Muscle layer of duodenum (tissue), 2 donors: ENCODE measurements at regions not wholly inside any gene's neighbourhood (a gene's known extent, or its start where the extent isn't known, plus 50 kb on each side); places are given as distances from the start of the nearest gene placed in this dataset.
"Not testable (repeated sequence)": the region's sequence is repeated elsewhere in the genome, so short reads cannot be mapped to it uniquely, and the experiment has no call there.

Experiments
- H3K27ac ChIP-seq: one replicate; pipeline ENCODE4 v1.7.0; 2013; ENCODE audit warnings: mild to moderate bottlenecking, low read length
- H3K27me3 ChIP-seq: one replicate; pipeline ENCODE4 v1.7.0; 2013; ENCODE audit warnings: low read depth, mild to moderate bottlenecking, control low read depth, low read length
- H3K36me3 ChIP-seq, 2 donors: one replicate each; pipeline ENCODE4 v1.7.0; 2013; ENCODE audit warnings: low read length in 2 of 2, control low read depth in 1 of 2, mild to moderate bottlenecking in 1 of 2; ENCODE audit not compliant: insufficient read depth in 2 of 2, control insufficient read depth in 1 of 2
- H3K4me1 ChIP-seq, 2 donors: one replicate each; pipeline ENCODE4 v1.7.0; 2013; ENCODE audit warnings: low read length in 2 of 2, mild to moderate bottlenecking in 2 of 2, control low read depth in 1 of 2, moderate library complexity in 1 of 2; ENCODE audit not compliant: insufficient read depth in 2 of 2, control insufficient read depth in 1 of 2
- H3K4me3 ChIP-seq, 2 donors: one replicate each; pipeline ENCODE4 v1.7.0; 2013; ENCODE audit warnings: low read length in 2 of 2, low read depth in 1 of 2, mild to moderate bottlenecking in 1 of 2
- H3K9me3 ChIP-seq, 2 donors: one replicate each; pipeline ENCODE4 v1.7.0; 2013; ENCODE audit warnings: low read length in 2 of 2, control low read depth in 1 of 2, mild to moderate bottlenecking in 1 of 2; ENCODE audit not compliant: control insufficient read depth in 1 of 2
- donor health status: healthy.

GRCh38 chr1:185656663-185657062 is 77.5 kb upstream of the HMCN1 start:
- no peaks in the 10 kb centered on the region for H3K9me3 ChIP-seq
- H3K4me3 ChIP-seq = no peak overlapping the region
- no peaks in the 10 kb centered on the region for H3K36me3 ChIP-seq
- H3K27ac ChIP-seq = no peak overlapping the region
- H3K27me3 ChIP-seq = no peaks in the 10 kb centered on the region
- no peaks in the 10 kb centered on the region for H3K4me1 ChIP-seq

DNA sequence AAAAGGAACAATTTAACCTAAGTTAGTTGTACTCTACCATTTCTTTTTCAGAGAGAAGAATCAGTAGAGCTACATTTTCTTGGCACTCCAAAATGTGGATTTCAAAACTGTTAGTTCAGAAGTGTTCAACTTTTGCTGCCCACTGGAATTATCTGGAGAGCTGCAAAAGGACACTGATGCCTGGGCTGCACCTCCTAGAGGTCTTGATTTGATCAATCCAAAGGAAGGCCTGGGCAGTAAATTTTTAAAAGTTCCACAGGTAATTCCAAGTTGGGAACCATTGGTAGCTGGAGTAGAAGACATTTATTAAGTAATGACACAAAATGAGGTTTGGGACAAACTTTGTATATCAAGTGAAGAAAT is 79.3 kb upstream of the HMCN1 start:
- H3K36me3 ChIP-seq = no peaks in the 10 kb centered on the region
- no peak overlapping the region for H3K27ac ChIP-seq
- no peaks in the 10 kb centered on the region for H3K27me3 ChIP-seq
- no peaks in the 10 kb centered on the region for H3K9me3 ChIP-seq
- no peak overlapping the region for H3K4me3 ChIP-seq
- no peaks in the 10 kb centered on the region for H3K4me1 ChIP-seq

GRCh38 chr1:185654199-185654951 is 79.8 kb upstream of the HMCN1 start:
- Histone ChIP-seq H3K4me1 (no peaks in the 10 kb centered on the region), H3K27me3 (no peaks in the 10 kb centered on the region), H3K36me3 (no peaks in the 10 kb centered on the region), H3K27ac (no peak overlapping the region), H3K9me3 (no peaks in the 10 kb centered on the region), H3K4me3 (no peak overlapping the region)

DNA sequence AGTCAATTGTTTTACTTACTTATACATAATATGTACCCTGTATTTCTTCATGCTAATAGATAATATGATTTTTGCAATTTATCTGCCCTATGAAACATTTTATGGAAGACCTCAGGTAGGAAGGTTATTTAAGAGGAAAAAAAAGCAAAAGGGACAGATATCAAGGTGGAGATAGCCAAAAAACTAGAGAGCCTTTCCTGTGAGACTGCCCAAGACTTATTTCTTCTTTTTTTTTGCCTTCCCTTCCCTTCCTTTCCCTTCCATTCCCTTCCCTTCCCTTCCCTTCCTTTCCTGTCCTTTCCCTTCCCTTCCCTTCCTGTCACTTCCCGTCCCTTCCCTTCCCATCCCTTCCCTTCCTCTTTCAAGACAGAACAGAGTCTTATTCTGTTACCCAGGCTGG is 80.6 kb upstream of the HMCN1 start:
- Histone ChIP-seq H3K9me3 (no peaks in the 10 kb centered on the region), H3K27ac (no peak overlapping the region), H3K36me3 (no peaks in the 10 kb centered on the region), H3K4me3 (no peak overlapping the region), H3K27me3 (no peaks in the 10 kb centered on the region), H3K4me1 (no peaks in the 10 kb centered on the region)

DNA sequence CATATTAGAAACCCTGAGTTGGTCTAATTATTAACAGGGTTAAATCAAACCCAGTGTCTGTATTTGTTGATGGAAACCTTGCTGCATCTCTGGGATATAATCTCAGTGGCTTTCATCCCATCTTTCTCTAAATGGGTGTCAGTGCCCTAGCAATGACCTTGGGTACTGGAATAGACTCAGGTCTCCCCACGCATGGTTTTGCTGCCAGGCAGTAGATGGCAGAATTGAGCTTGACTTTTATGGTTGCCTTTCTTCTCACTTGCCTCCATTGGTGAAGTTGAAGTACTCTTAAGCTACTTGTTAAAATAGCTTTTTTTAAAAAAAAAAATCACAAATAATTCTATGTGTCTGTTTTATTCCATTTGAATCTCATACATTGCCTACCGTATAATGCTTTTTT is 81.8 kb upstream of the HMCN1 start:
- H3K9me3 ChIP-seq = no peaks in the 10 kb centered on the region

GRCh38 chr1:185650602-185651230 is 83.5 kb upstream of the HMCN1 start:
- Histone ChIP-seq H3K4me3 (no peak overlapping the region), H3K9me3 (no peaks in the 10 kb centered on the region), H3K27ac (no peak overlapping the region), H3K4me1 (peaks cover 5 to 12% of the 10 kb centered on the region in 2 donors), H3K27me3 (no peaks in the 10 kb centered on the region), H3K36me3 (no peaks in the 10 kb centered on the region)

More for the DNA sequence above, 81.8 kb upstream of the HMCN1 start:
- Histone ChIP-seq H3K27ac (no peak overlapping the region), H3K27me3 (no peaks in the 10 kb centered on the region), H3K36me3 (no peaks in the 10 kb centered on the region), H3K4me3 (no peak overlapping the region), H3K4me1 (no peaks in the 10 kb centered on the region)

- Histone ChIP-seq H3K36me3 (no peaks in the 10 kb centered on the region), H3K9me3 (no peaks in the 10 kb centered on the region), H3K27ac (no peak overlapping the region), H3K4me1 (peaks cover 5 to 12% of the 10 kb centered on the region in 2 donors), H3K27me3 (no peaks in the 10 kb centered on the region), H3K4me3 (no peak overlapping the region)
These were observed 85.2 kb upstream of the HMCN1 start for GRCh38 chr1:185648858-185649589.

- H3K27ac ChIP-seq, H3K9me3 ChIP-seq, H3K36me3 ChIP-seq, H3K4me3 ChIP-seq, H3K27me3 ChIP-seq: not testable (repeated sequence)
- H3K4me1 ChIP-seq = peaks cover 5 to 12% of the 10 kb centered on the region in 2 donors
These were observed 86.5 kb upstream of the HMCN1 start for GRCh38 chr1:185647597-185648267.

- Histone ChIP-seq H3K27me3 (no peaks in the 10 kb centered on the region), H3K27ac (peak overlapping the region; percentile 24)
These were observed 87.9 kb upstream of the HMCN1 start for GRCh38 chr1:185646202-185646683.

DNA sequence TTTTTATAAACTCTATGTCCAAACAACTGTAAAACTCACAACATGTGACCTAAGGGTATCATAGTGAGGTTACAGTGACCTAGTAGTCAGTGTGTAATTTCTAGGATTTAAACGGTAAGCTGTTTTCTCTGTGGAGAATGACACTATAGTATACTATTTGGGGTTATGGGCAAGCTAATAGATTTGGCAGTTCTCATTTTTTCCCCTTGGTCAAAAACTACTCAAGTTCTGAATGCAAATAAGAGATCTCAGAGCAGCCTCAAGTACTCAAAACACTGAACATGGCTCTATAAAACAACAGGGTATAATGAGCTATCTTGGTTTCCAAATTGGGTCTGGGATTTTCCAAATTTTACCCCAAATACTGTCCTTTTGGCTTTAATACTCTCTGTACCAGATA is 88.5 kb upstream of the HMCN1 start:
- H3K9me3 ChIP-seq = no peaks in the 10 kb centered on the region
- H3K27me3 ChIP-seq = no peaks in the 10 kb centered on the region
- H3K27ac ChIP-seq = no peak overlapping the region
- H3K4me3 ChIP-seq = no peak overlapping the region
- peaks cover 5 to 12% of the 10 kb centered on the region in 2 donors for H3K4me1 ChIP-seq
- H3K36me3 ChIP-seq = no peaks in the 10 kb centered on the region

More at GRCh38 chr1:185646202-185646683, 87.9 kb upstream of the HMCN1 start:
- Histone ChIP-seq H3K36me3 (no peaks in the 10 kb centered on the region), H3K9me3 (no peaks in the 10 kb centered on the region), H3K4me1 (peaks cover 5 to 12% of the 10 kb centered on the region in 2 donors), H3K4me3 (peak overlapping the region in 1 of 2 donors; percentile 8)

DNA sequence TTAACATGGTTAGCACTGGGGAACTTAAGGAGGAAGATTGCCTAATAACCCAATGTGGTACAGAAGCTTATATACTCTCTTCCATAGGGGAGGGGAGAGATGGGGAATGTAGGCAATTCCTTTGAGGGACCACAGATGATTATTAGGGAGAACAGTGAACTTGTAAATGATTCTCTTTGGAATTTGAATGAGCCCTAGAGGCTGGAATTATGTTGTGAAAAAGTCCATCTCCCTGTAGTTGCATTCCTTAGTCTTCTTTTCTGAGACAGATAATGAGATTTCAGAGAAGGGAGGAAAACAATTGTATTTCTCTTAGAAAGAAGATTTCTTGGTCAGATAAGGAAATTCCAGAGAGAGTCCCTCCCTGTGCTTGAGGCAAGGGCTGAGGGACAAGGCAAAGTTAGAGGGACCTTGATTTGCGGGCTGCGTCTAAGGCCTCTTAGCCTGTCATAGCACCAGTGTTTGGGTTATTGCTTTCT is 89.0 kb upstream of the HMCN1 start:
- Histone ChIP-seq H3K4me3 (no peak overlapping the region), H3K36me3 (no peaks in the 10 kb centered on the region), H3K4me1 (peaks cover 5 to 12% of the 10 kb centered on the region in 2 donors), H3K27me3 (no peaks in the 10 kb centered on the region), H3K27ac (no peak overlapping the region), H3K9me3 (no peaks in the 10 kb centered on the region)
